Amygdala (tissue), 56 donors: ENCODE measurements at regions not wholly inside any gene's neighbourhood (a gene's known extent, or its start where the extent isn't known, plus 50 kb on each side); places are given as distances from the start of the nearest gene placed in this dataset.
"Not testable (repeated sequence)": the region's sequence is repeated elsewhere in the genome, so short reads cannot be mapped to it uniquely, and the experiment has no call there.

ENCODE experiments used
- DNase-seq, 56 donors: peaks; one replicate each; lab custom pipeline; 2025; lab: John Stamatoyannopoulos, UW

DNA sequence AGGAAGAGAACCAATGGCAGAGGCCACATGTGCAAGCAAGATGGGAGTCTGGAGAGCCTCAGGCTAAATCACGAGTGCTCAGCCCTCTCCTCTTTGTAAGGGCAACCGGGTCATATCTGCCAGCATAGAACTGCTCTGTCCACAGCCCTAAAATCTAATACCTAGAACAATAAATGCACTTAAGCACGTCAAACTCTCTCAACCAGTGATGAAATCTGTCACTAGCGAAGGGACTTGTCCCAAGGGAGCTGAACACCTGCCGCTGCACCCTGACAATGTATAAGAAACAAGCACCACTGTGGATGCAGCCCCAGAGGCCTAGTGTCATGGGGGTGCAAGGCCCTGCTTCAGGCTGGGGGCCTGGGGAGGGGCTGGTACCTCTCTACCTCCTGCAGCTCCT lies 82.5 kb downstream of the PRL start:
- no peak for DNase-seq

DNA sequence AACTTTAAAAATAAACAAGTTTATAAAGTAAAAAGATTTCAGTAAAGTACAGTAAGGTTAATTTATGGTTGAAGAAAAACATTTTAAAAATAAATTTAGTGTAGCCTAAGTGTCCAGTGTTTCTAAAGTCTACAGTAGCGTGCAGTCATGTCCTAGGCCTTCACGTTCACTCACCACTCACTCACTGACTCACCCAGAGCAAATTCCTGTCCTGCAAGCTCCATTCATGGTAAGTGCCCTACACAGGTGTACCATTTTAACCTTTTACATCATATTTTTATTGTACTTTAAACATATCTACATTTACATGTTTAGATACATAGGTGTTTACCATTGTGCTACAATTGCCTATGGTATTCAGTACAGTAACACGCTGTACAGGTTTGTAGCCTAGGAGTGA lies 81.4 kb downstream of the PRL start:
- not testable (repeated sequence) for DNase-seq

DNA sequence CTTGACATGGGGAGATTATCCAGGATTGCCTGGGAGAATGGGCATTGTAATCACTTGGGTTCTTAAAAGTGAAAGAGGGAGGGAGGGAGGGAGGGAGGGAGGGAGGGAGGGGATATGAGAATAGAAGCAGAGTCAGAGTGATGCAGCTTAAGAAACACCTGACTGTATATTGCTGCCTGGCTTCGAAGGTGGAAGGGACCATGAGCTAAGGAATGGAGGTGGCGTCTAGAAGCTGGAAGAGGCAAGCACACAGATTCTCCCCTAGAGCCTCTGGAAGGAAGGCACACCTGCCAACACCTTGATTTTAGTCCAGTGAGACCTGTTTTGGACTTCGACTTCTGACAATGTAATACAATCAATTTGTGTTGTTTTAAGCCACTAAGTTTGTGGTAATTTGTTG lies 78.4 kb downstream of the PRL start:
- DNase-seq = no peak

DNA sequence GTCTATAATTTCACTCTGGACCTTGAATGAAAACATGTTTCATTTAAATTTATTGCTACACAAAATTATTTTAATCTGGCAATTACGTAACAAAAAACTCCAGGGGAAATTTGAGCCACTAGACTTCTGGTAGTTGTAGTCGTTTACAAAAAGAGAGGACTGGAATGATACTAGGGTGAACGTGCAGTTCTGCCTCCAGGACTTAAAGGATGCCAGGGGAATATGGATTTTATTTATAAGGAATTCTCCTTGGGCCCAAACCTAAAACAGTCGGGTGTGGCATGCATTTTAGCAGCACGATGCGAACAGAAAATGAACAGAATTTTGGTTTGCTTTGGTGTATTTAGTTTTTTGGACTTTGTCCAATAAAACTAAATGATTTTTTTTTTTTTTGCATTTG lies 76.9 kb downstream of the PRL start:
- no peak for DNase-seq

DNA sequence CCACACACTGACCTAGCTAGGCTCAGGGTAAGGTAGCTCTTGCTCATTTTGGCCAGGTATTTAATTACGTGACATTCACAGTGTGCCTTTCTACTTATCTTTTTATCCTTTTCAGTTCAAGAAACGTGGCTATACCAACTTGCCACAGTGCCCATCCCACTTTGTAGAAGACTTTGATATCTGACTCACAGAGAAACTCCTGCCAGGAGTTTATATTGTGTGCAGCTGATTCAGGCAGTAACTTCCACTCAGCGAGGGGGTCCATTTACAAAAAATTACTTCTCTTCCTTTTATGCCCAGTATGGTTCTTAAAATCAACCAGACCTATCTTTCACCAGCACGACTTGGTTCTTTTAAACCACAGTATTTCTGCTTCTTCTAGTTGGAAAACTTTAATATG lies 75.6 kb downstream of the PRL start:
- no peak for DNase-seq

DNA sequence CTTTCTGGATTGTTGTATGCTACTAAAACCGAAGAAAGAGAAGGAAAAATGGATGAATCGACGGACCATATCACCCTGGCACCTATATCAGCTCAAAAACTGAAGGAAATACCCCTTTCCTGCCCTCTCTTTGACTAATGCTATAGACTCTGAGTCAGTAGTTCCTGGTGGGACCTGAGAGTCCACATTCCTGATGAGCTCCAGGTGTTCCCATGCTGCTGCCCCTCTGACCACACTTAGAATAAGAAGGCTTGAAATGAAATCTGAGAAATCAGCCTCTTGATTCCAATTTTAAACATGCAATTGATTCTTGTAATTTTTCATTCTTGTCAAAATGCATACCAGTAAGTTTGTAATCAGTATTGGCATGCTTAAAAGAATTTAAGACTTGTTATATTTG lies 75.2 kb downstream of the PRL start:
- DNase-seq = no peak

DNA sequence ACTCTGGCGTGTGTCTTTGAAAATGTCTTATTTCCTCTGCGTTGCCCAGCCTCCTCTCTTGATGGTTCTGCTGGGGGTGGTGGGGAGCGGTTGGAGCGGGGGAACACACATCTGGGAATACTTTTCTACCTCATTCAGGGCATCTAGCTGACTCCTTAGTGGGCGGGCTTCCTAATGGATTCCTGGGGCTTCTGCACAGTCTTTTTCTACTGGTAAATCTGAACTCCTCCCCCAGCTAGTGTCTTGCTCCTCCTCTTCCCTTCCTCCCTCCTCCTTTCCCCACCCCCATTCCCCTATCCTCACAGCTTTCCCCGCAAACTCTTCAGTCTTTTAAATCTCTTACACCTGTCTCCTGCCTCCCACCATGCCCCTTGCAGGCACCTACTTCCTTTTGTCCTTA lies 74.4 kb downstream of the PRL start:
- no peak for DNase-seq

DNA sequence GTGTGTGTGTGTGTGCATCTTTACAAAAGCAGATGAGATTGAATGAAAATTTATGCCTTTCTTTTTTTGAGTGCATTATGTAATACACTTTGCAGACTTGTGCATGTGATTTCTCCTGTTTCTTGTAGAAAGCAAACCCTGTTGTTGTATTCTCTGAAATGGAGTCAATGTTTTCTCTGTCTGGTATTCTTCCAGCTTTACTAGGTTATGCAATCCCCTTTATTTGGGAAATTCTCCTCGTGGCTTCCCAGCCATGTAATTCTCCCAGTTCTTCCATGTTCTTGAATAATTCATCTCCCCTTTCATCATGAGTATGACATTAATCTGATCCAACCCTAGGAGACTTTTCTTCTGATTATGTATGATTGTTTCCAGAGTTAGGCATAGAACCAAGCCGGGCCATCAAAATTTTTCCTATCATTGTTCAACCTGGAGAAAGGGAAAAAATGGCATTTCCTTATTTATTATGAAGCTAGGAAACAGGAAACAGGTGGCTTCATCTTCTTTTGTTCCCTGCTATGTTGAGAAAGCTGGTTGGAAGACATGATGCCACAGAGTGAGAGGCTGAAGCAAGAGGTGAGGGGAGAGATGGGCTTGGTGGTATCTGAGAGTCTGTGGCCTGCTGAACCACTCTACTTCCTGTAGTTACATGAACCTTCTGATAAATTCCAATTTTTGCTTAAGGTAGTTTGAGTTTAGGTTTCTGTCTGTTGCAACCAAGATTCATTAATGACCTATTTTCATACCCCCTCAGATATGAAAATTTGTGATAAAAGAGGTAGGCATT lies 68.8 kb downstream of the PRL start:
- no peak for DNase-seq

DNA sequence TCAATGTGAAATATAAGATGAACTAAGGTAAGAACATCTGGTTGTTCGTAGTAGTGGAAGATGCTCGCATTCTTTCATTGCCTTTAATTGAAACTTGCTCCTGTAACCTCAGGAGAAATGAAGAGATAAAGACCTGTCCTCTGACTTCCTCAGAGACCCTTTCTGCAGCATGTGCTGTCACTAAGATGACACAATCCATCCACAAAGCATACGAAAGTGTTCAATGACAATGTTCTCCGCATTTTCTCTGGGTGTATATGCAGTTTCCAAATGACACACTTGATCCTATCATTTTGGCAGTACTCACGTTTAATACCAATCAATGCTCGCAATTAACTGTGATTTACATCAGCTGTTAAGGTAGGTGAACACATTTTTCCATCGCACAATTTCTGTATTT lies 65.8 kb downstream of the PRL start:
- no peak for DNase-seq

DNA sequence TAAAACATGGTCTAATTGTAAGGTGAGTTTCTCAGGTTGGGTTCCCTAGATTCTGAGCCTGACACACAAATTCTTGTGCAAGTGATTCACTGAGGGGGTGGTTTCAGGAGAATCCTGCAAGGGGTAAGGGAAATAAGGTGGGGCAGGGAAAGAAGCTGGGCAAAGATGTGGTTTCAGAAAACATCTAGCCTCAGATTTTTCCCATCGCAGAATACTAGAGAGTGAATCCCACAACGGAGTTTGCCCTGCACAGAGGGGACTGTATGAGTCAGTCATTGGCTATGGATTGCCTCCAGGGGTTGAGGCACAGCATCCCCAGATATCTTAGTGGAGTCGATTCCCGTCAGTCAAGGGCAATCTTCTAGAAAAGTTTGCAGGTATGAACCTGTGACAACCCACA lies 65.2 kb downstream of the PRL start:
- DNase-seq = no peak

DNA sequence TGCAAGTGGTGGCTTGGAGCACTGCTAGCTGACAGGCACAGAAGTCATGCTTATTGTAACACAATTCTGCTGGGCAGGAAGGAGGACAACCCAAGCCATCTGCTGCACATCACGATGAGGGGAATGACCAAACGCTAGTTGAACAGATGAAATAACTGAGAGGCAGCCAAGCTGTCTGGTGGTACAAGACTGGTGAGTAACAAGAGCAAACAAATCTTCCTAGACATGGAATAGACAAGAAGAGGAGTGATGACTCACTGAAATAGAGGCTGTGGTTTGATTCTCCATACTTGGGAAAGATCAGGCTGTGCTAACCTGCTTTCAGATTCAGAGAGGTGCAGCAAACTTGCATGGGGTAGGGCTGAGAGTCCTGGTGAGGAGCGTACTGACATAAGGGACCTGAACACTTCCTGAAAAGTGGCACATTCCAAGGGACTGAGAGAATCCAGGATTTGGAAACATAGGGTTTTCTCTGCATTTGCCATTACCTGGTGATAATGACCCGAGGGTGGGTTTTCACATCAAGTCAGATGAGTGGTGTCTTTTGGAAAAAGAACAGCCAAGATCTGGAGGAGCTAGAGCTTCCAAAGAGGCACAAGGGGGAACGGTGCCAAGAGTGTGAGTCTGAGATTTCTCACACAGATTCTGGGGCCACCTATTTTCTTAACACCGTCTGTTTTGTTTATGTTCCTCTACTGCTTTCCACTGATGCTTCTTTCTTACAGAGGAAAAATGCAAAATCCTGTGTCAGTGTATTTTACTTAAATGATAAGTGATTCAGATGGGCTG lies 60.0 kb downstream of the PRL start:
- DNase-seq = peak in 2 of 56 donors; percentile 1 to 2
